H1 (cell line): ENCODE measurements at regions not wholly inside any gene's neighbourhood (a gene's known extent, or its start where the extent isn't known, plus 50 kb on each side); places are given as distances from the start of the nearest gene placed in this dataset.

Experiments used
- FOSL1 ChIP-seq: IDR thresholded peaks from 2 replicates; pipeline ENCODE4 v1.6.1; 2011; ENCODE audit warnings: mild to moderate bottlenecking, low read depth, low read length, moderate library complexity; ENCODE audit not compliant: insufficient read depth
- GABPA ChIP-seq: IDR thresholded peaks from 2 replicates; pipeline ENCODE4 v1.6.1; 2011; ENCODE audit warnings: mild to moderate bottlenecking, low read length, moderate library complexity, borderline replicate concordance; ENCODE audit not compliant: insufficient read depth
- GTF2F1 ChIP-seq: IDR thresholded peaks from 2 replicates; pipeline ENCODE4 v1.6.1; 2012; ENCODE audit warnings: low read depth, low read length, improper control_type of control experiment, borderline replicate concordance
- MAFK ChIP-seq: IDR thresholded peaks from 2 replicates; pipeline ENCODE4 v1.6.1; 2012; ENCODE audit warnings: low read depth, mild to moderate bottlenecking, improper control_type of control experiment, low read length
- RAD21 ChIP-seq, 2 experiments: IDR thresholded peaks in 1 of 2; conservative IDR thresholded peaks in 1 of 2; 2 replicates each; pipeline ENCODE4 v1.6.1; 2011; ENCODE audit warnings: low read depth in 2 of 2, low read length in 2 of 2, improper control_type of control experiment in 1 of 2, inconsistent platforms in 1 of 2, mild to moderate bottlenecking in 1 of 2, moderate library complexity in 1 of 2
- SRF ChIP-seq: IDR thresholded peaks from 2 replicates; pipeline ENCODE4 v1.6.1; 2011; ENCODE audit warnings: mild to moderate bottlenecking, low read depth, low read length, moderate library complexity
- TEAD4 ChIP-seq: IDR thresholded peaks from 2 replicates; pipeline ENCODE4 v1.6.1; 2012; ENCODE audit warnings: low read depth, low read length, inconsistent platforms, mixed read lengths

GRCh38 chr16:55225972-55226542, 97.9 kb upstream of the IRX6 start (continued):
- TF ChIP-seq MAFK (no peak), FOSL1 (no peak), GABPA (no peak), GTF2F1 (no peak), TEAD4 (no peak), SRF (no peak), RAD21 (IDR thresholded peaks at IDR 0.05 in 1 of 2, conservative IDR thresholded peaks at IDR 0.05 in 1 of 2; ENCODE audit: low read depth in 2 of 2, low read length in 2 of 2) (no peak)
